HCT116 (cell line): ENCODE measurements at regions not wholly inside any gene's neighbourhood (a gene's known extent, or its start where the extent isn't known, plus 50 kb on each side); places are given as distances from the start of the nearest gene placed in this dataset.

ENCODE experiments used
- ATAC-seq: fragments of 200-7000 bp; cut with Tn5 transposase; 2 replicates; pipeline ENCODE4 v1.9.1; 2020; ENCODE audit warnings: mild to moderate bottlenecking, moderate library complexity
- BruUV-seq: library from RNA; stranded (reverse); fragments of 400-500 nt; replicated peaks from 2 replicates; lab custom pipeline; 2021; lab: Mats Ljungman, UMichigan
- CTCF ChIA-PET: fragments of 300-600 bp; sonication (Branson Sonifier 250); formaldehyde crosslinking; loops from one replicate; lab custom pipeline; 2021; ENCODE audit warnings: antibody characterized with exemption; lab: Charles Lee
- POLR2A ChIA-PET: fragments of 300-600, 350-600 bp; sonication (Branson Sonifier 250); formaldehyde crosslinking; loops from one replicate; lab custom pipeline; 2021; ENCODE audit warnings: antibody characterized with exemption; lab: Charles Lee
- RAD21 ChIA-PET, 2 experiments: fragments of 300-600 bp; sonication (Branson Sonifier 250); formaldehyde crosslinking; loops; one replicate each; lab custom pipeline; 2023; ENCODE audit warnings: low total read pairs in 2 of 2; ENCODE audit not compliant: uncharacterized antibody in 2 of 2, unreplicated experiment in 2 of 2, low non-redundant PET in 1 of 2; lab: Charles Lee
- DNase-seq: peaks from one replicate; pipeline ENCODE4 v3.0.0-alpha.2; 2010; ENCODE audit warnings: low read depth, low spot score
- H2AFZ ChIP-seq: fragments of 200-600 bp; shearing (Covaris generic), sonication (generic); 2 replicates; pipeline ENCODE4 v1.6.1; 2017; ENCODE audit warnings: low read depth, mixed run types, mixed read lengths, antibody characterized with exemption, low read length; ENCODE audit not compliant: poor library complexity, severe bottlenecking
- H3K27ac ChIP-seq: 2 replicates; pipeline ENCODE4 v1.5.1; 2012; ENCODE audit warnings: low read depth, low read length
- H3K27me3 ChIP-seq: fragments of 200-600 bp; sonication (generic); 2 replicates; pipeline ENCODE4 v1.6.1; 2016; ENCODE audit warnings: mixed run types, low read length, mixed read lengths; ENCODE audit not compliant: insufficient read depth
- H3K36me3 ChIP-seq, 2 experiments: fragments of 200-500 bp in 1 of 2; fragments of 200-600 bp in 1 of 2; sonication (Bioruptor generic) in 1 of 2; sonication (generic) in 1 of 2; 2 replicates each; pipeline versions ENCODE4 v1.5.1 to v1.6.1; 2014 to 2016; ENCODE audit warnings: low read length in 2 of 2, inconsistent platforms in 1 of 2, mixed read lengths in 1 of 2, mixed run types in 1 of 2; ENCODE audit not compliant: insufficient read depth in 2 of 2, control insufficient read depth in 1 of 2
- H3K4me1 ChIP-seq, 2 experiments: fragments of 200-600 bp in 1 of 2; sonication (generic) in 1 of 2; 2 replicates each; pipeline versions ENCODE4 v1.5.1 to v1.6.1; 2012 to 2017; ENCODE audit warnings: low read length in 2 of 2, inconsistent platforms in 1 of 2, mild to moderate bottlenecking in 1 of 2, mixed read lengths in 1 of 2, mixed run types in 1 of 2, moderate library complexity in 1 of 2; ENCODE audit not compliant: insufficient read depth in 2 of 2, control insufficient read depth in 1 of 2
- H3K4me2 ChIP-seq: fragments of 200-600 bp; sonication (generic); 2 replicates; pipeline ENCODE4 v1.6.1; 2017; ENCODE audit warnings: mixed run types, low read length, mixed read lengths
- H3K4me3 ChIP-seq, 2 experiments: fragments of 200-600 bp in 1 of 2; sonication (generic) in 1 of 2; replicated peaks in 1 of 2; 2 replicates each; pipeline ENCODE4 v1.5.1; 2011 to 2016; ENCODE audit warnings: low read length in 2 of 2, control low read depth in 1 of 2, low read depth in 1 of 2, mild to moderate bottlenecking in 1 of 2, mixed read lengths in 1 of 2, mixed run types in 1 of 2
- H3K79me2 ChIP-seq: fragments of 200-600 bp; sonication (generic); 2 replicates; pipeline ENCODE4 v1.6.1; 2017; ENCODE audit warnings: mild to moderate bottlenecking, mixed run types, low read length, moderate library complexity, mixed read lengths; ENCODE audit not compliant: insufficient read depth
- H3K9ac ChIP-seq: fragments of 200-600 bp; sonication (generic); 2 replicates; pipeline ENCODE4 v1.6.1; 2016; ENCODE audit warnings: low read length, mixed read lengths
- H3K9me2 ChIP-seq: fragments of 200-600 bp; sonication (generic), shearing (Covaris generic); 2 replicates; pipeline ENCODE4 v1.6.1; 2017; ENCODE audit warnings: mixed run types, mild to moderate bottlenecking, moderate library complexity; ENCODE audit not compliant: insufficient read depth
- H3K9me3 ChIP-seq, 2 experiments: fragments of 200-500 bp in 1 of 2; fragments of 200-600 bp in 1 of 2; sonication (Bioruptor generic) in 1 of 2; sonication (generic) in 1 of 2; 2 replicates each; pipeline ENCODE4 v1.6.1; 2014 to 2017; ENCODE audit warnings: low read length in 2 of 2, mixed read lengths in 2 of 2, inconsistent platforms in 1 of 2, low read depth in 1 of 2, mild to moderate bottlenecking in 1 of 2, mixed run types in 1 of 2, moderate library complexity in 1 of 2; ENCODE audit not compliant: control insufficient read depth in 1 of 2, insufficient read depth in 1 of 2
- H4K20me1 ChIP-seq: fragments of 200-600 bp; sonication (generic), shearing (Covaris generic); 2 replicates; pipeline ENCODE4 v1.6.1; 2017; ENCODE audit warnings: mixed run types, mild to moderate bottlenecking, moderate library complexity; ENCODE audit not compliant: insufficient read depth
- ATF3 ChIP-seq: IDR thresholded peaks from 2 replicates; pipeline ENCODE4 v1.6.1; 2012
- CEBPB ChIP-seq: IDR thresholded peaks from 2 replicates; pipeline ENCODE4 v1.6.1; 2012; ENCODE audit warnings: low read depth
- CTCF ChIP-seq, 3 experiments: fragments of 200-600 bp in 1 of 3; sonication (generic) in 1 of 3; IDR thresholded peaks in 2 of 3; conservative IDR thresholded peaks in 1 of 3; 2 replicates each; pipeline ENCODE4 v1.5.1; 2012 to 2017; ENCODE audit warnings: low read depth in 2 of 3, low read length in 2 of 3, antibody characterized with exemption in 1 of 3, borderline replicate concordance in 1 of 3, control low read depth in 1 of 3, mild to moderate bottlenecking in 1 of 3, mixed read lengths in 1 of 3, mixed run types in 1 of 3, moderate library complexity in 1 of 3; ENCODE audit not compliant: insufficient read depth in 1 of 3
- EGR1 ChIP-seq: IDR thresholded peaks from 2 replicates; pipeline ENCODE4 v1.6.1; 2012; ENCODE audit warnings: low read depth
- ELF1 ChIP-seq: IDR thresholded peaks from 2 replicates; pipeline ENCODE4 v1.6.1; 2012; ENCODE audit warnings: low read depth, borderline replicate concordance
- EZH2 ChIP-seq: fragments of 200-600 bp; sonication (generic); IDR thresholded peaks from 2 replicates; pipeline ENCODE4 v1.6.1; 2017; ENCODE audit warnings: antibody characterized with exemption, mixed run types
- EZH2phosphoT487 ChIP-seq: fragments of 200-600 bp; IDR thresholded peaks from 2 replicates; pipeline ENCODE4 v1.6.1; 2018; ENCODE audit warnings: antibody characterized with exemption, borderline replicate concordance
- POLR2A ChIP-seq: IDR thresholded peaks from 2 replicates; pipeline ENCODE4 v1.7.0; 2011; ENCODE audit warnings: borderline replicate concordance; ENCODE audit not compliant: insufficient read depth, insufficient read length; ENCODE audit errors: extremely low read depth
- RAD21 ChIP-seq: IDR thresholded peaks from 2 replicates; pipeline ENCODE4 v1.6.1; 2012; ENCODE audit warnings: low read depth, mild to moderate bottlenecking
- REST ChIP-seq: IDR thresholded peaks from 2 replicates; pipeline ENCODE4 v1.6.1; 2012; ENCODE audit warnings: low read depth
- SIN3A ChIP-seq: IDR thresholded peaks from 2 replicates; pipeline ENCODE4 v1.6.1; 2012; ENCODE audit warnings: low read depth
- SP1 ChIP-seq: IDR thresholded peaks from 2 replicates; pipeline ENCODE4 v1.6.1; 2012; ENCODE audit warnings: low read depth
- TCF7L2 ChIP-seq: IDR thresholded peaks from 2 replicates; pipeline ENCODE4 v1.7.0; 2011; ENCODE audit warnings: borderline replicate concordance, inconsistent platforms; ENCODE audit not compliant: insufficient read depth, insufficient read length; ENCODE audit errors: extremely low read depth
- YY1 ChIP-seq: IDR thresholded peaks from 2 replicates; pipeline ENCODE4 v1.6.1; 2011; ENCODE audit warnings: low read length, low read depth, moderate library complexity, mild to moderate bottlenecking; ENCODE audit not compliant: insufficient replicate concordance; ENCODE audit errors: extremely low read depth
- ZBTB33 ChIP-seq: IDR thresholded peaks from 2 replicates; pipeline ENCODE4 v1.6.1; 2011; ENCODE audit warnings: mild to moderate bottlenecking, low read length, moderate library complexity; ENCODE audit not compliant: insufficient replicate concordance; ENCODE audit errors: extremely low read depth
- ZFX ChIP-seq: fragments of 450-650 bp; IDR thresholded peaks from 2 replicates; pipeline ENCODE4 v1.6.1; 2017
- intact Hi-C: fragments of 100-400 bp; cut with micrococcal nuclease; formaldehyde crosslinking; loops from 2 replicates; pipeline ENCODE4 v1.10.0; 2022

GRCh38 chr3:145951441-145951840 is 209.5 kb downstream of the PLOD2 start:
- H3K9me3 ChIP-seq, result no peaks in the 10 kb centered on the region
- no peak overlapping the region for H3K9ac ChIP-seq
- POLR2A ChIA-PET, result no interaction called here

More at GRCh38 chr3:145951441-145951840, 209.5 kb downstream of the PLOD2 start:
- no peaks in the 10 kb centered on the region for H3K4me1 ChIP-seq
- CTCF ChIA-PET, result no interaction called here
- ATAC-seq (no peak), DNase-seq (no peak)
- no peak overlapping the region for H3K27ac ChIP-seq
- no peaks in the 10 kb centered on the region for H3K9me2 ChIP-seq
- no peaks in the 10 kb centered on the region for H3K36me3 ChIP-seq
- no peaks in the 10 kb centered on the region for H4K20me1 ChIP-seq
- H2AFZ ChIP-seq, result no peak overlapping the region
- BruUV-seq, result no TSS peak
- intact Hi-C loops, result no loop called here
- no peaks in the 10 kb centered on the region for H3K79me2 ChIP-seq
- RAD21 ChIA-PET, result no interaction called here
- no peaks in the 10 kb centered on the region for H3K27me3 ChIP-seq
- TF ChIP-seq POLR2A (no peak), EZH2phosphoT487 (no peak), ATF3 (no peak), SIN3A (no peak), YY1 (no peak), EGR1 (no peak), CEBPB (no peak), CTCF (IDR thresholded peaks at IDR 0.05 in 2 of 3, conservative IDR thresholded peaks at IDR 0.05 in 1 of 3; ENCODE audit: borderline replicate concordance in 1 of 3, insufficient read depth in 1 of 3, low read depth in 2 of 3, low read length in 2 of 3) (no peak), ZBTB33 (no peak), ZFX (no peak), RAD21 (no peak), REST (no peak), SP1 (no peak), EZH2 (no peak), TCF7L2 (no peak), ELF1 (no peak)
- H3K4me2 ChIP-seq, result no peak overlapping the region
- no peak overlapping the region for H3K4me3 ChIP-seq
